ENCODE measurements at regions not wholly inside any gene's neighbourhood (a gene's known extent, or its start where the extent isn't known, plus 50 kb on each side); places are given as distances from the start of the nearest gene placed in this dataset.
A peak's percentile ranks its signal among the peaks of the same experiment; 100 is the strongest.

DNA sequence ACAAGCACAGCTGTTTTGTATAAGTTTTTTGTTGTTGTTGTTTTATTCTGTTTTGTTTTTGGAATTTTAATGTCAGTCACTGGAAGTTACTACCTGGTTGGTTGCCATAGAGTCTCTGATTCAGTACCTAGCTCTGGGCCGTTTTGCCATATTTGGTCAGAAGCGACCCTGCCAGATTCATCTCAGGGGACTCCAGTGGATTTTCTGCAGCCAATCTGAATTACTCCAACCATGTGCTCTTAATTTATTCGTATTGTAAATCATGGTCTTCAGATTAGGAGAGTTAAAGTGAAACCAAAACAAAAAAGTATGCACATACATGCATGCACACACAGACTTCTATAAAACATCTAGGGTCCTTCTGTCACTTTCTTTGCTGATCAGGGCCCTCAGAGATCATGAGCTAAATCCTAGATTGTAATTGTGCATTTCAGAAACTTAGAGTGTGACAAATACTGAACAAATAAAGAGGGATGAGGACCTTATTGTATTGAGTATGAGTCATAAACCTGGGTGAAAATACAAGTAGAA lies 317.4 kb upstream of the UBE2E3 start:
- peak; percentile 80 for DNase-seq
- H3K36me3 ChIP-seq (ENCODE audit: control insufficient read depth, insufficient read depth, low read length) = no peaks in the 10 kb centered on the region
- H3K4me3 ChIP-seq (ENCODE audit: low read length) = no peak overlapping the region
- H3K27ac ChIP-seq (ENCODE audit: low read length) = no peak overlapping the region
- no peaks in the 10 kb centered on the region for H3K4me1 ChIP-seq (ENCODE audit: control insufficient read depth, insufficient read depth, low read length)
- H3K9me3 ChIP-seq (replicated peaks; ENCODE audit: control insufficient read depth, low read depth, low read length) = no peaks in the 10 kb centered on the region
- no peaks in the 10 kb centered on the region for H3K27me3 ChIP-seq (ENCODE audit: control insufficient read depth, insufficient read depth, low read length)
- whole genome bisulfite sequencing (ENCODE audit: insufficient coverage) = no CpG with 5 or more reads among the region's 3 CpGs

DNA sequence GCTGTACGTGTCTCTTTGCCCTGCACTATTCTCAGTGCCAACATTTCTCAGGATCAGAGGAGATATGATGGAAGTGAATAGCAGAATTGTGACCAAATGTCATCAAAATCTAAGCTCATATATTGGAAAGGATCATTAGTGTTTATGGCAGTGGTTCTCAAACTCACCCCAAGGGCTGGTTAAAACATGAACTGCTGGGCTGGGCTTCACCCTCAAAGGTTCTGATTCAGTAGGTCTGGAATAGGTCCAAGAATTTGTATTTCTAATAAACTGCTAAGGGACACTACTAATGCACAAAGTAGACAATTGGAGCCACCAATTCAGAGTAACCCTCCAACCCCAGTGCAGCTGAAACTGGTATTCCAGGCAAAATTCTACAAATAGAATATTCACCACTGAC lies 317.9 kb upstream of the UBE2E3 start:
- H3K4me1 ChIP-seq (ENCODE audit: control insufficient read depth, insufficient read depth, low read length) = no peaks in the 10 kb centered on the region
- no peaks in the 10 kb centered on the region for H3K27me3 ChIP-seq (ENCODE audit: control insufficient read depth, insufficient read depth, low read length)
- H3K36me3 ChIP-seq (ENCODE audit: control insufficient read depth, insufficient read depth, low read length) = no peaks in the 10 kb centered on the region
- no peak overlapping the region for H3K4me3 ChIP-seq (ENCODE audit: low read length)
- WGBS (ENCODE audit: insufficient coverage) = no CpG with 5 or more reads among the region's 1 CpG
- no peaks in the 10 kb centered on the region for H3K9me3 ChIP-seq (replicated peaks; ENCODE audit: control insufficient read depth, low read depth, low read length)
- DNase-seq = peak; percentile 51
- H3K27ac ChIP-seq (ENCODE audit: low read length) = peak overlapping the region; percentile 73

DNA sequence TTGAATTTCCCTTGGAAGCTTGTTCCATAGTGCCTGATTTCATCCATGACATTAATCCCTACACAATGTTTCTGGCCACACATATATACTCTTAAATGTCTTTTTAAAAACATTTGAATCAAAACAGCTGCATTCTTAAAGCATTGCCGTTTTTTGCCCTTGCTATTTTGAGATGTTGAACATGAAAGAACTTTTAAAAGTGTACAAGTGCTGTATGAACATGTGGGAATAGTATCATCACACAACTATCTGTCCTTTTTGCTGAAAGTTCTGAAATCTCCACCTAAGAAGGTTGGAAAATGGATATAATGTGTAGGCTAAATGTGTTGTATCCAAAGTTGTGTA lies 318.7 kb upstream of the UBE2E3 start:
- DNase-seq = peak; percentile 74
- Histone ChIP-seq H3K4me3 (ENCODE audit: low read length) (no peak overlapping the region), H3K27me3 (ENCODE audit: control insufficient read depth, insufficient read depth, low read length) (no peaks in the 10 kb centered on the region), H3K27ac (ENCODE audit: low read length) (peak overlapping the region; percentile 73), H3K36me3 (ENCODE audit: control insufficient read depth, insufficient read depth, low read length) (no peaks in the 10 kb centered on the region), H3K9me3 (replicated peaks; ENCODE audit: control insufficient read depth, low read depth, low read length) (no peaks in the 10 kb centered on the region), H3K4me1 (ENCODE audit: control insufficient read depth, insufficient read depth, low read length) (no peaks in the 10 kb centered on the region)
- no CpG with 5 or more reads among the region's 1 CpG for WGBS (ENCODE audit: insufficient coverage)

DNA sequence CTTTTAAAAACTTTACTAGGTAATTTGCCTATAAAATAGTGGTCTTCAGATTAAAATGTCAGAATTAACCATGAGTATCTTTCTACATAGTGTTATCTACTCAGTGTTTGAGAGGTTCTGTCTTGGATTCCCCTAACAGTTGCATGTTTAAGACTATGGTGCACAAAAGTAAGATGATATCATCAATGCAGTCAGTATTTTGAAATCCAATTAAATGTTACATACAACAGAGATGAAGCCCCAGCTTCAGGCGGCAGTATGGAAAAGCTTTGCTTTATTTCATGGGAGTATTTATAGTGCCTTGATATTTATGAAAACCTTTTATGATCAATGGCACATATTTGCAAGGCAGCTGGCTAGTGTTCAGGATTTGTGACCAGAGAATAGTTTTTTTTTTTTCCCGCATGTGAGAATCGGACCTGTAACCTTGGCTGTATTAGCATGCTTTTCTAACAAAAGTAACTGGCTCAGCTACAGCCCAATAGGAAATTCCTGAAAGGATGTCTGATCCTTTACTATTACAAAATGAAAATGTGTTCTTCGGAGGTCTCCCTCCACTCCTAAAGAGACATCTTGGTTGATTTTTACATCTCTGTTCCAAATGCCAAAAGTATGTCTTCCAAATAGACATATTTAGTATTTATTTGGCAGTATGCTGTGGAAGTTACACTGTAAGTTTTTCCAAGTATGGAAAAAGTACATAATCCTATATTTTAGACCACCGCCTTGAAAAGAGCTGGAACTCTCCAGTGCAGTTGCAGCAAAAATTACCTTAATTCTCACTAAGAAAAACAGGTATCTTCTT lies 319.3 kb upstream of the UBE2E3 start:
- no peaks in the 10 kb centered on the region for H3K27me3 ChIP-seq (ENCODE audit: control insufficient read depth, insufficient read depth, low read length)
- no peaks in the 10 kb centered on the region for H3K9me3 ChIP-seq (replicated peaks; ENCODE audit: control insufficient read depth, low read depth, low read length)
- no CpG with 5 or more reads among the region's 5 CpGs for WGBS (ENCODE audit: insufficient coverage)
- peak overlapping the region; percentile 73 for H3K27ac ChIP-seq (ENCODE audit: low read length)
- H3K4me3 ChIP-seq (ENCODE audit: low read length) = no peak overlapping the region
- DNase-seq = peak; percentile 89
- no peaks in the 10 kb centered on the region for H3K36me3 ChIP-seq (ENCODE audit: control insufficient read depth, insufficient read depth, low read length)
- no peaks in the 10 kb centered on the region for H3K4me1 ChIP-seq (ENCODE audit: control insufficient read depth, insufficient read depth, low read length)

DNA sequence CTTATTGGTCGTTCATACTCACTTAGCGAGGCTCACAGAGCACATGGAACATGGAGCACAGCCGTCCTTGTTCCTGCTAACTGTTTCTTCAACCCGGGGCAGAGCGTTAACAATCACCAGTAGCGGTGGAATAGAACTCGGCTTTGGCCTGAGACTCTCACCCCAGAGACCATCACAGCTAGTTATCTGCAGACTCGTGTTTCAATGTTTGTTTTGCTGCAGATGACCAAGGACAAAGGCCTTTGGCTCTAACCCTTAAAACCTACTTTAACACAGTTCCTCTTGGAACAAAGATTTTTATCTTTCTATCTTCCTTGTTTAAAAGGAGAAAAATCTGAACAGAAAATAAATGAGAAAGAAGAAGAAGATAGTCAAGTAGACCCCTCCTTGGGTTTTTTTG lies 320.2 kb upstream of the UBE2E3 start:
- H3K27ac ChIP-seq (ENCODE audit: low read length) = no peak overlapping the region
- no peak for DNase-seq
- whole genome bisulfite sequencing (ENCODE audit: insufficient coverage) = 56% methylated on average over 7 of the region's 8 CpGs

DNA sequence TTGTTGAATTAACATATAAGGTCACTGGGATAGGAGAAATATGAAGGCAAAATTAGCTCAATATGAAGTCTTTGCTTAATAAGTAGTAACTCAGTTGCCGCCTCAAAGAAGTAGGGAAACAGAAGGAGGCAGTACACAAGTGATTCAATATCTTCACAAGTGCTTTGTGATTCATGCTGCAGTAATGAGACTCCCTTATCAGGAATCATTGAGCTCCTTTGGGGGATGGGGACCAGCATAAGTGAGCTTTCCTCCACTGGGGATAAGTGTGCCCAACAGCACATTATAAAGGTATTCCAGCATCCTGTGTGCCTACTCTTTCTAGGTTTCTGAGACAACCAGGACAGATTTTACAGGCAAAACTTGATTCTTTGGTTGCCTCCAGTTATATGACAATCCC lies 323.4 kb upstream of the UBE2E3 start:
- H3K4me3 ChIP-seq (ENCODE audit: low read length) = no peak overlapping the region
- DNase-seq = no peak
- H3K27ac ChIP-seq (ENCODE audit: low read length) = no peak overlapping the region
- no peaks in the 10 kb centered on the region for H3K9me3 ChIP-seq (replicated peaks; ENCODE audit: control insufficient read depth, low read depth, low read length)
- H3K4me1 ChIP-seq (ENCODE audit: control insufficient read depth, insufficient read depth, low read length) = no peaks in the 10 kb centered on the region
- no CpG with 5 or more reads among the region's 1 CpG for WGBS (ENCODE audit: insufficient coverage)
- no peaks in the 10 kb centered on the region for H3K27me3 ChIP-seq (ENCODE audit: control insufficient read depth, insufficient read depth, low read length)
- H3K36me3 ChIP-seq (ENCODE audit: control insufficient read depth, insufficient read depth, low read length) = no peaks in the 10 kb centered on the region

More for the DNA sequence above, 320.2 kb upstream of the UBE2E3 start:
- Histone ChIP-seq H3K36me3 (ENCODE audit: control insufficient read depth, insufficient read depth, low read length) (no peaks in the 10 kb centered on the region), H3K9me3 (replicated peaks; ENCODE audit: control insufficient read depth, low read depth, low read length) (no peaks in the 10 kb centered on the region), H3K4me1 (ENCODE audit: control insufficient read depth, insufficient read depth, low read length) (no peaks in the 10 kb centered on the region), H3K27me3 (ENCODE audit: control insufficient read depth, insufficient read depth, low read length) (no peaks in the 10 kb centered on the region), H3K4me3 (ENCODE audit: low read length) (no peak overlapping the region)

DNA sequence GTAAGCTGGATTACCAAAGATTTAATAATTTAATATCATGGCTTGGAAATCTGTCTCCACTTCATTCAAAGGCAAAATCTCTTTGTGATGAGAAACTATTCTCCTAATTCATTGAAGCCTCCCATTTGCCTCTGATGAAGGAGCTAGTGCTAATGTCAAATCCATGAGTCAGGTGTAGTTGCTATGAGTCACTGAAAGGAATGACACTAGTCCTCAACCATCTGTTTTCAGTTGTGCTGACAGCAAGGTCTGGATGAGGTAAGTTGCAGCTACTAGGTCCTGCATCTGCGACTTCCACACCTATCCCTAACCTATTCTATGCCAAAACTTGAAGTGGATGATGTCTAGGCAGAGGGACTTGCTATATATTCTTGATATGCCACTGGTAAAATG lies 324.0 kb upstream of the UBE2E3 start:
- WGBS (ENCODE audit: insufficient coverage) = no CpG with 5 or more reads among the region's 1 CpG
- DNase-seq = no peak

DNA sequence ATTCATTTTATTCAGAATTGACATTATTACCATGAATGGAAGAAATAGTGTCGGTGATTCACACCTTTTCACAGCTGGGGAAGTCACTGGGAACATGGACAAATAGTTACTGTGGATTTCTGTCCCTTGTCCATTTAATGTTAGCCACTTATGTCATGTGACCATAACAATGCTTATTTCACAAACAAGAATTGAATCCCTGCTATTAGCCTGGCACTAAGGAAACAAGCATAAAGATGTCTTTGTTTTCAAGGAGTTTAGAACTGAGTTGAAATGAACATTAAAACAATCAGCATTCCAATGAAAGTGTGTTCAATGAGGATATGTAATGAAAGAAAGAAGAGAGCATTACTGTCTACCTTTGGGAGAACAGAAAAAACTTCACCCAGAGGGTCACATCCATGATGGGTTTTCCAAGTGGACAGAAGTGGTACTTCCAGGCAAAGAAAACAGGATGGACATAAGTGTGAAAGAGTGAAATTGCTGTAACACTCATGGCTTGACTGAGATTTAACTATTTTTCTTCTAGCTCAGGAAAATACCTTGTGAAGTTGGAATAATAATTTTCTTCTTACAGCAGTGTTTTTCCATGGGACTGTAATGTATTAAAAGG lies 324.5 kb upstream of the UBE2E3 start:
- no peaks in the 10 kb centered on the region for H3K9me3 ChIP-seq (replicated peaks; ENCODE audit: control insufficient read depth, low read depth, low read length)
- H3K27ac ChIP-seq (ENCODE audit: low read length) = no peak overlapping the region
- H3K4me1 ChIP-seq (ENCODE audit: control insufficient read depth, insufficient read depth, low read length) = no peaks in the 10 kb centered on the region
- WGBS (ENCODE audit: insufficient coverage) = no CpG with 5 or more reads among the region's 1 CpG
- no peaks in the 10 kb centered on the region for H3K27me3 ChIP-seq (ENCODE audit: control insufficient read depth, insufficient read depth, low read length)
- no peaks in the 10 kb centered on the region for H3K36me3 ChIP-seq (ENCODE audit: control insufficient read depth, insufficient read depth, low read length)
- H3K4me3 ChIP-seq (ENCODE audit: low read length) = no peak overlapping the region
- no peak for DNase-seq

More for the DNA sequence above, 324.0 kb upstream of the UBE2E3 start:
- Histone ChIP-seq H3K4me3 (ENCODE audit: low read length) (no peak overlapping the region), H3K9me3 (replicated peaks; ENCODE audit: control insufficient read depth, low read depth, low read length) (no peaks in the 10 kb centered on the region), H3K27ac (ENCODE audit: low read length) (no peak overlapping the region), H3K36me3 (ENCODE audit: control insufficient read depth, insufficient read depth, low read length) (no peaks in the 10 kb centered on the region), H3K27me3 (ENCODE audit: control insufficient read depth, insufficient read depth, low read length) (no peaks in the 10 kb centered on the region), H3K4me1 (ENCODE audit: control insufficient read depth, insufficient read depth, low read length) (no peaks in the 10 kb centered on the region)

DNA sequence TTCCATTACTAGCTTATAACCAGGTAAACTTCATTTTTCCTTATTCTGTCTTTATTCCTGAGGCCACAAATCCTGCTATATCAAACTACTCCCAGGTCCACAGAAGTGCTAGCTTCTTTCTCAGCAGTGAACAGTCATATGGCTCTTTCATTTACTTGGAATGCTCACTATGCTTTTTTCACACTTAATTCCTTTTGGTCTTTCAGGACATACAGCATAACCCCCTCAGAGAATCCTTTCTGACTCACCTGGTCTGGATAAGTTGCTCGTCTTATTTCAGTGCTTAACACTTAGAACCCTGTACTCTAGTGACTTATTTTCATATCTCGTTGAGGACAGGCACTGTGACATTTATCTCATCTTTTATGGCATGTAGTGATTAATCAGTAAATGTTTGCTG lies 325.0 kb upstream of the UBE2E3 start:
- WGBS (ENCODE audit: insufficient coverage) = no CpG with 5 or more reads among the region's 2 CpGs
- Histone ChIP-seq H3K27me3 (ENCODE audit: control insufficient read depth, insufficient read depth, low read length) (no peaks in the 10 kb centered on the region), H3K27ac (ENCODE audit: low read length) (no peak overlapping the region), H3K4me3 (ENCODE audit: low read length) (no peak overlapping the region), H3K36me3 (ENCODE audit: control insufficient read depth, insufficient read depth, low read length) (no peaks in the 10 kb centered on the region), H3K4me1 (ENCODE audit: control insufficient read depth, insufficient read depth, low read length) (no peaks in the 10 kb centered on the region), H3K9me3 (replicated peaks; ENCODE audit: control insufficient read depth, low read depth, low read length) (no peaks in the 10 kb centered on the region)
- no peak for DNase-seq

DNA sequence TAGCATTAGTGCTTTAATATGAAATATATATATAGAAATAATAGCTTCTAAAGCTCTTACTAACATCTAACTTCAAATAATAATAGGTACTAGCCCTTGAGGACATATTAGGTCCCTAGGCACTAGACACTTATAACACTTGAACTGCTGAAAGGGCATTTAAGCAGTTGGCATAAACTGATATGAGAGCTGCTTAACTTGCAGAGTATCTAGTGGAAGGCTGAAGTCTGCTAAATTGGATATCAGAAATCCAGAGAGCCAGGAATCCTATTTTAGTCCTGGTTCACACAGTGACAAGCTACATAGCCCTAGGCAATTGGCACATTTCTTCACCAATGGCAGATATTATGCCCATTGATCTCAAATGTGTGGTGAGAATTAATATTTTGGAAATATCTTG lies 326.9 kb upstream of the UBE2E3 start:
- Histone ChIP-seq H3K27me3 (ENCODE audit: control insufficient read depth, insufficient read depth, low read length) (no peaks in the 10 kb centered on the region), H3K27ac (ENCODE audit: low read length) (no peak overlapping the region), H3K4me3 (ENCODE audit: low read length) (no peak overlapping the region), H3K36me3 (ENCODE audit: control insufficient read depth, insufficient read depth, low read length) (no peaks in the 10 kb centered on the region), H3K9me3 (replicated peaks; ENCODE audit: control insufficient read depth, low read depth, low read length) (no peaks in the 10 kb centered on the region), H3K4me1 (ENCODE audit: control insufficient read depth, insufficient read depth, low read length) (no peaks in the 10 kb centered on the region)
- no peak for DNase-seq
